Omental fat pad (tissue), 3 donors: ENCODE measurements at regions not wholly inside any gene's neighbourhood (a gene's known extent, or its start where the extent isn't known, plus 50 kb on each side); places are given as distances from the start of the nearest gene placed in this dataset.

Source experiments
- ATAC-seq: fragments of 150-250 bp; one replicate; pipeline ENCODE4 v1.9.1; 2016; ENCODE audit warnings: mild to moderate bottlenecking, moderate library complexity; ENCODE audit not compliant: low FRiP score
- DNase-seq: peaks from one replicate; pipeline ENCODE4 v3.0.0-alpha.2; 2019; ENCODE audit warnings: low spot score
- CTCF ChIP-seq, 3 donors: fragments of 450-650 bp; IDR thresholded peaks; one replicate each; pipeline ENCODE4 v1.5.1; 2016 to 2017; ENCODE audit warnings: antibody characterized with exemption in 3 of 3, mild to moderate bottlenecking in 3 of 3, moderate library complexity in 2 of 3

GRCh38 chr1:90810681-90811080, 93.6 kb upstream of the BARHL2 start:
- no peak for ATAC-seq
- no peak for DNase-seq
- no peak for TF ChIP-seq CTCF (IDR thresholded peaks at IDR 0.05)

GRCh38 chr1:90809996-90810395, 92.9 kb upstream of the BARHL2 start:
- DNase-seq (no peak), ATAC-seq (no peak)
- TF ChIP-seq CTCF (IDR thresholded peaks at IDR 0.05), result no peak

GRCh38 chr1:90809093-90809492, 92.0 kb upstream of the BARHL2 start:
- DNase-seq, result no peak
- no peak for ATAC-seq
- no peak for TF ChIP-seq CTCF (IDR thresholded peaks at IDR 0.05)

- no peak for ATAC-seq
- TF ChIP-seq CTCF (IDR thresholded peaks at IDR 0.05), result no peak
- DNase-seq, result no peak
Observed at GRCh38 chr1:90807329-90807728, 90.2 kb upstream of the BARHL2 start.

GRCh38 chr1:90802622-90803021, 85.5 kb upstream of the BARHL2 start:
- TF ChIP-seq CTCF (IDR thresholded peaks at IDR 0.05), result no peak
- ATAC-seq (no peak), DNase-seq (no peak)

GRCh38 chr1:90800012-90800717, 83.1 kb upstream of the BARHL2 start:
- ATAC-seq (no peak), DNase-seq (no peak)
- TF ChIP-seq CTCF (IDR thresholded peaks at IDR 0.05), result no peak

GRCh38 chr1:90799326-90799725, 82.2 kb upstream of the BARHL2 start:
- DNase-seq, result no peak
- no peak for ATAC-seq
- no peak for TF ChIP-seq CTCF (IDR thresholded peaks at IDR 0.05)
